ENCODE measurements at regions not wholly inside any gene's neighbourhood (a gene's known extent, or its start where the extent isn't known, plus 50 kb on each side); places are given as distances from the start of the nearest gene placed in this dataset.

GRCh38 chr11:39630365-39630764, 1829.1 kb downstream of the LRRC4C start:
- WGBS, 2 experiments (ENCODE audit: extremely low coverage in 1 of 2, insufficient coverage in 1 of 2, insufficient read length in 1 of 2, insufficient replicate concordance in 2 of 2, low coverage in 1 of 2, low lambda C conversion rate in 2 of 2, missing lambda C conversion rate in 1 of 2) = 78% methylated on average over 2 of the region's 2 CpGs; no CpG with 5 or more reads in 1 of the 2 experiments
- Histone ChIP-seq H3K27me3 (replicated peaks in 1 of 4; ENCODE audit: control insufficient read depth in 3 of 4, extremely low read depth in 1 of 4, insufficient read depth in 3 of 4, low read length in 3 of 4) (no peaks in the 10 kb centered on the region), H3K18ac (ENCODE audit: extremely low read depth, low read length) (no peak overlapping the region), H3K4me3 (ENCODE audit: extremely low read depth in 1 of 4, insufficient read depth in 2 of 4, low read depth in 3 of 4, low read length in 4 of 4) (no peak overlapping the region), H2BK20ac (ENCODE audit: low read length) (no peak overlapping the region), H2BK120ac (replicated peaks; ENCODE audit: low read depth, low read length) (no peak overlapping the region), H3K27ac (ENCODE audit: low read depth, low read length) (no peak overlapping the region), H2AK5ac (ENCODE audit: low read depth, low read length) (no peak overlapping the region), H3K79me1 (ENCODE audit: low read depth, low read length) (no peaks in the 10 kb centered on the region), H3K4me1 (replicated peaks in 1 of 4; ENCODE audit: control insufficient read depth in 3 of 4, insufficient read depth in 4 of 4, low read length in 3 of 4) (no peaks in the 10 kb centered on the region), H3K23me2 (ENCODE audit: low read depth, low read length) (no peaks in the 10 kb centered on the region), H3K36me3 (ENCODE audit: control insufficient read depth in 2 of 4, insufficient read depth in 4 of 4, low read length in 3 of 4) (no peaks in the 10 kb centered on the region), H3K79me2 (ENCODE audit: control insufficient read depth in 1 of 2, insufficient read depth in 2 of 2, low read length in 2 of 2) (no peaks in the 10 kb centered on the region), H3K4ac (replicated peaks; ENCODE audit: insufficient read length, low read depth, low read length) (no peak overlapping the region), H4K5ac (ENCODE audit: insufficient read length, low read depth, low read length) (no peak overlapping the region), H2AFZ (ENCODE audit: low read length) (no peak overlapping the region), H3K56ac (replicated peaks; ENCODE audit: insufficient read length, low read depth, low read length) (no peak overlapping the region), H3K14ac (ENCODE audit: insufficient read length) (no peak overlapping the region), H4K8ac (ENCODE audit: extremely low read depth, insufficient read depth, low read length) (no peak overlapping the region), H2BK12ac (ENCODE audit: low read depth, low read length) (no peak overlapping the region), H4K20me1 (replicated peaks in 1 of 2; ENCODE audit: control insufficient read depth in 1 of 2, insufficient read depth in 2 of 2, low read length in 2 of 2) (no peaks in the 10 kb centered on the region), H3K9me3 (ENCODE audit: insufficient read depth in 2 of 2, low read depth in 1 of 2, low read length in 1 of 2) (no peaks in the 10 kb centered on the region), H4K91ac (replicated peaks; ENCODE audit: insufficient read length, low read length) (no peak overlapping the region), H3K4me2 (ENCODE audit: insufficient read depth in 1 of 2, low read depth in 2 of 2, low read length in 2 of 2) (no peak overlapping the region), H3K23ac (ENCODE audit: insufficient read length) (no peak overlapping the region), H3K9ac (replicated peaks in 1 of 4; ENCODE audit: extremely low read depth in 1 of 4, low read depth in 3 of 4, low read length in 3 of 4) (no peak overlapping the region), H2BK5ac (ENCODE audit: low read depth, low read length) (no peak overlapping the region), H2BK15ac (ENCODE audit: low read length) (no peak overlapping the region)
- no peak for FAIRE-seq
- ChIA-PET POLR2A (ENCODE audit: partially characterized antibody) (no interaction called here), CTCF (ENCODE audit: partially characterized antibody) (interaction anchor here (1.0 kb wide), 1 partner anchor 11 kb away, joined by 3 read pairs; no protein-coding TSS in a partner anchor)
- TF ChIP-seq CEBPB (IDR thresholded peaks at IDR 0.05; ENCODE audit: low read depth, low read length) = peak; percentile 78; the same call in 1 of the 2 replicates
- TF ChIP-seq SP4 (IDR thresholded peaks at IDR 0.05; ENCODE audit: low read length) = no peak
- no peak for DNase-seq (ENCODE audit: low read depth in 1 of 2, low spot score in 2 of 2)
